Astrocyte of the cerebellum (primary cell): ENCODE measurements at regions not wholly inside any gene's neighbourhood (a gene's known extent, or its start where the extent isn't known, plus 50 kb on each side); places are given as distances from the start of the nearest gene placed in this dataset.

Experiments
- DNase-seq: peaks from one replicate; pipeline ENCODE4 v3.0.0-alpha.2; 2011; ENCODE audit warnings: low read depth
- H3K4me3 ChIP-seq: 2 replicates; pipeline ENCODE4 v1.5.1; 2011; ENCODE audit warnings: mild to moderate bottlenecking, low read depth, low read length, moderate library complexity
- CTCF ChIP-seq: IDR thresholded peaks from 2 replicates; pipeline ENCODE4 v1.5.1; 2012; ENCODE audit warnings: low read length, low read depth, moderate library complexity, mild to moderate bottlenecking; ENCODE audit errors: missing control alignments
- in situ Hi-C: cut with HindIII; loops from 2 replicates; pipeline ENCODE4 v1.10.0; 2017; ENCODE audit warnings: low sequenced_read_pairs

GRCh38 chr5:20636686-20637085, 648.7 kb upstream of the CDH18 start:
- no peak overlapping the region for H3K4me3 ChIP-seq
- TF ChIP-seq CTCF, result no peak
- DNase-seq, result no peak
- in situ Hi-C loops, result no loop called here

- H3K4me3 ChIP-seq, result no peak overlapping the region
- in situ Hi-C loops, result no loop called here
- no peak for TF ChIP-seq CTCF
- DNase-seq, result no peak
Observed at GRCh38 chr5:20619591-20619990, 631.6 kb upstream of the CDH18 start.

- no peak for TF ChIP-seq CTCF
- no peak for DNase-seq
- no peak overlapping the region for H3K4me3 ChIP-seq
- in situ Hi-C loops, result no loop called here
Observed at GRCh38 chr5:20618340-20618739, 630.3 kb upstream of the CDH18 start.

GRCh38 chr5:20617841-20618240, 629.8 kb upstream of the CDH18 start:
- no peak for TF ChIP-seq CTCF
- no peak for DNase-seq
- in situ Hi-C loops, result no loop called here
- H3K4me3 ChIP-seq, result no peak overlapping the region

GRCh38 chr5:20615888-20616563, 628.0 kb upstream of the CDH18 start:
- DNase-seq, result no peak
- H3K4me3 ChIP-seq, result no peak overlapping the region
- no peak for TF ChIP-seq CTCF
- in situ Hi-C loops, result no loop called here

GRCh38 chr5:20611620-20612019, 623.6 kb upstream of the CDH18 start:
- no peak for TF ChIP-seq CTCF
- no peak for DNase-seq
- in situ Hi-C loops, result no loop called here
- no peak overlapping the region for H3K4me3 ChIP-seq
